GM23248 (cell line): ENCODE measurements at regions not wholly inside any gene's neighbourhood (a gene's known extent, or its start where the extent isn't known, plus 50 kb on each side); places are given as distances from the start of the nearest gene placed in this dataset.

ENCODE experiments used
- EZH2 ChIP-seq: fragments of 200-600 bp; sonication (generic); IDR thresholded peaks from 2 replicates; pipeline ENCODE4 v1.6.1; 2018; ENCODE audit warnings: antibody characterized with exemption, mild to moderate bottlenecking; ENCODE audit not compliant: insufficient read depth, poor library complexity, severe bottlenecking
- EZH2phosphoT487 ChIP-seq: fragments of 200-600 bp; sonication (generic); IDR thresholded peaks from 2 replicates; pipeline ENCODE4 v1.6.1; 2018; ENCODE audit warnings: antibody characterized with exemption, moderate library complexity, mild to moderate bottlenecking, low read depth; ENCODE audit not compliant: insufficient read depth

GRCh38 chr5:28027851-28028250, 989.5 kb upstream of the CDH9 start:
- TF ChIP-seq EZH2phosphoT487 (no peak), EZH2 (no peak)
